Renal cortex interstitium (tissue), 11 donors: ENCODE measurements at regions not wholly inside any gene's neighbourhood (a gene's known extent, or its start where the extent isn't known, plus 50 kb on each side); places are given as distances from the start of the nearest gene placed in this dataset.

Experiments
- DNase-seq, 11 donors: peaks; one replicate each; pipeline ENCODE4 v3.0.0-alpha.2; 2013; ENCODE audit warnings: low read depth in 9 of 11, low spot score in 4 of 11; ENCODE audit errors: extremely low read depth in 1 of 11

DNA sequence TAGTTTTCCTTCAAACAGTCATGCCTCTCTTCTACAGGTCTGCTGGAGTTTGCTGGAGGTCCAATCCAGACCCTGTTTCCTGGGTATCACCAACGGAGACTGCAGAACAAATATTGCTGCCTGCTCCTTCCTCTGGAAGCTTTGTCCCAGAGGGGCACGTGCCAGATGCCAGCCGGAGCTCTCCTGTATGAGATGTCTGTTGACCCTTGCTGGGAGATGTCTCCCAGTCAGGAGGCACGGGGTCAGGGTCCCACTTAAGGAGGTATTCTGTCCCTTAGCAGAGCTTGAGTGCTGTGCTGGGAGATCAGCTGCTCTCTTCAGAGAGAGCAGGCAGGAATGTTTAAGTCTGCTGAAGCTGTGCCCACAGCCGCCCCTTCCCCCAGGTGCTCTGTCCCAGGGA, 666.9 kb downstream of the FRK start:
- DNase-seq = no peak

DNA sequence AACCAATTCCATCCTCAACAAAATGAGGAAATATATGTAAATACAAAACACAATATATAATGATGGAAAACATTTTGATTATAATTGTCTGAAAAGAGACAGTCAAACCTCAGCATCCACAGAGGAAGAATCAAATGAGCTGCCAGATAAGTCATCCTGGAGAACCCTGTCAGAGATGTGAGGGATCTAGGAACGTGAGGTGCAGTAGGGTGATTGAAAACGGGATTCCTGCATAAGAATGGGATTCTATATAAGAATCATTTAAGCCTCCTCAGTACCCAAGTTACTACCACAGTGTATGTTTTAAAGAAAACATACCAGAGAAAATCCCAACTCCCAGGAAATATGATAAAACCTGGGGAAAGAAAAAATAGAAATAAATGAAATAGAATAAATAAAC, 690.5 kb downstream of the FRK start:
- DNase-seq = no peak

DNA sequence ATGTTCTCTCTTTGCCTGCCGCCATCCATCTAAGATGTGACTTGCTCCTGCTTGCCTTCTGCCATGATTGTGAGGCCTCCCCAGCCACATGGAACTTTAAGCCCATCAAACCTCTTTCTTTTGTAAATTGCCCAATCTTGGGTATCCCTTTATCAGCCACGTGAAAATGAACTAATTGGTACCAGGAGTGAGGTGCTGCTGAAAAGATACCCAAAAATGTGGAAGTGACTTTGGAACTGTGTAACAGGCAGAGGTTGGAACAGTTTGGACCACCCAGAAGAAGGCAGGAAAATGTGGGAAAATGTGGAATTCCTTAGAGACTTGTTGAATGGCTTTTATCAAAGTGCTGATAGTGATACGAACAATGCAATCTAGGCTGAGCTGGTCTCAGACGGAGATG, 694.9 kb downstream of the FRK start:
- DNase-seq = no peak

- DNase-seq = no peak
These were observed 697.3 kb downstream of the FRK start for GRCh38 chr6:115363379-115363778.

DNA sequence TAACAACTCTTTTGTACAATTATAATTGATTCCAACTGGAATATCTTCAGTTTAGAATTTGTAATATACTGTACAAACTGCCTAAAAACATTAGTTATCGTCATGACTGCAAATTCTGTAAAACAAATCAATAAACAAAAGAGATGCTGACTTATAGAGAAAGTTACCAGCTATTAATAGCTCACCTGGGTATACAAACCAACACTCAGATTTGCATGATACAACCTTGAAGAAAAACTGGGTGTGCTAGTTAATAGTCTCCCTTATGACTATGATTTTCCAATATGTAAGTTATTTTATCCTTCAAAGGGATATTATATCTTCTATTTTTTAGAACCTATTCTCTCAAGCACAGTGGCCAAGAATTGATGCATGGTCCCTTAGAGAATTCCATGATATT, 698.5 kb downstream of the FRK start:
- DNase-seq = no peak

- DNase-seq = no peak
These were observed 699.9 kb downstream of the FRK start for GRCh38 chr6:115360602-115361325.

DNA sequence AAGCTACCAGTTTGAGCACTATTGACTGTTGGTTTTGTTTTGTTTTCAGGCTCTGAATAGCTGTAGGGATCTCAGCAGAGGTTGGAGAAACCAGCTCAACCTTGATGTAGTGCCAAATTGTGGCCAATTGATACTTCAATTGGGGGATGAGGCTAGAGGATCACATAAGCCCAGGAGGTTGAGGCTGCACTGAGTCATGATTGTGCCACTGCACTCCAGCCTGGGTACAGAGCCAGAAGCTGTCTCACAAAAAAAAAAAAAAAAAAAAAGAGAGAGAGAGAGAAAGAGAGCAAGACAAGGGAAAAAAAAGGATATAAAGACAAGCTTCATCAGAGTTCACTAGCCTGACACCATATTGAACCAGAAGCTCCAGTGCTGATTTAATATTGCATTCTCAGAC, 702.1 kb downstream of the FRK start:
- DNase-seq = no peak

DNA sequence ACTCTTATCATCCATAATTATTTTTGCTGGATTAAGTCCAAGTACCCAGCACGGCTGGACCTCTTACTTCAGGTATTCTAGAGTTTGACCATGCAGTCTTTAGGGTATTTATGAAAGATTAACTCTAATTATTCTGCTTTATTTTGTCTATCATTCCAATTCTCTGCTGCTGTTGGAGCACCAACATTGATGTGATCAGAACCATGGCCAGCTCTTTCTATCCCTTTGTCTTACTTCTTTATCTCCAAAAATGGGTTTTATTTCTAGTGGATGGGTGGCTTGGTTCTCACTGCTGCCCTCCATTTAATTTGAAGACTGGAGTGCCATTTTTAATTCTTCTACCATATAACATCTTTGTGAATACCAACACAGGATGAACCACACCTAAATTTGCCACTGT, 704.3 kb downstream of the FRK start:
- DNase-seq = no peak

DNA sequence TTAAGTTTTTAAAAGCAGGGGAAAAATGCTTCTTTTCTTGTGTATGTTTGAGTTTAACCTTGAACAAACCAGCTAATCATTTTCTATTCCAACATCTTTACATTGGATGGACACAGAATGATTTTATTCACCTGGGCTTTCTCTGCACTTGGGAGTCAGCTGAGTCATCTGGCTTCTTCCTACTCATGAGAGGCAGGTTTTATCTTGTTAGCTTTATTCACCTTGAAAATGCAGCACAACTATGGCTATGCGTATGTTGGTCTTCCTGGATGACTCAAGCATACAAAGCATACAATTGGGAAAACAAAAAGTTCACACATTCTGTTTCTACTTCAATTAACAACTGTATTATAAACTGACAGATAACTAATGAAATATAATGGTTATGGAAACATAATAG, 737.7 kb downstream of the FRK start:
- no peak for DNase-seq

DNA sequence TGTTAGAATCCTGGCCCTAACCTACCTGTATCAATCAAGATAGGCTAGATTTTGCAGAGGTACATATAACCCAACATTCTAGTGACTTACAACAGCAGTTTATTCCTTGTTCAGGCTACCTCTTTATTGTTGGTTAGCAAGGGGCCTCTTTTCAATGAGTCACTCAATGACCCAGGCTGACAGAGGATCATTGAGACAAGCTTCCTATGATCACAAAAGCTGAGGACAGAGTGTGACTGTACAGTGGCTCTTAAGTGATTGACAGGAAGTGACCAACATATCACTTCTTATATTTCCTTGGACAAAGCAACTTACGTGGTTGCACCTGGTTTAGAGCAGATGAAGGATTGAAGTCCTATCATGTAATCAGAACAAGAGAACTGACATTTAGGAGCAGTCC, 740.9 kb downstream of the FRK start:
- no peak for DNase-seq

DNA sequence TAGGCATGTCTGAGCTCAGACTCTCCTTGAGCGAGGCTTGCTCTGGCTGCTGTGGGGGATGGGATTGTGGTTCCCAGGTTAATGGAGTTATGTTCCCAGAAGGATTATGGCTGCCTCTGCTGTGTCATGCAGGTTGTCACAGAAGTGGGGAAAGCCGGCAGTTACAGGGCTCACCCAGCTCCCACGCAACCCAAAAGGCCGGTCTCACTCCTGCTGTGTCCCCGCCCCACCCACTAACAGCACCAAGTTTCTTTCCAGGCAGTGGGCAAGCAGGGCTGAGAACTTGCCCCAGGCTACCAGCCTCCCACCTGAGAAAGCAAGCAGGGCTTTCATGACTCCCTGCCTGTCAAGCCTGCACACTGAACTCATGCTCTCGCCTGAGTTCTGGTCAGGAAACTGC, 750.5 kb downstream of the FRK start:
- DNase-seq = no peak

DNA sequence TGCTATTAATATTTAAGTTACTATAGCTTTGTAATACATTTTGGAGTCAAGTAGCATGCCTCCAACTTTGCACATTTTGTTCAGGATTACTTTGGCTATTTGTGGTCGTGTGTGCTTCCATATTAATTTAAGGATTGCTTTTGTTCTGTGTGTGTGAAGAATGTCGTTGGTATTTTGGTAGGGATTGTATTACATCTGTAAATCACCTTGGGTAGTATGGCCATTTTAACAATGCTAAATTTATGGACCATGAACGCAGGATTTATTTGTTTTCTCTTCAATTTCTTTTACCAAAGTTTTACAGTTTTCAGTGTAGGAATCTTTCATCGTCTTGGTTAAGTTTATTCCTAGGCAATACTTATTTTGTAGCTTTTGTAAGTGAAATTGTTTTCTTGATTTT, 758.0 kb downstream of the FRK start:
- peak in 2 of 11 donors; percentile 2 for DNase-seq

DNA sequence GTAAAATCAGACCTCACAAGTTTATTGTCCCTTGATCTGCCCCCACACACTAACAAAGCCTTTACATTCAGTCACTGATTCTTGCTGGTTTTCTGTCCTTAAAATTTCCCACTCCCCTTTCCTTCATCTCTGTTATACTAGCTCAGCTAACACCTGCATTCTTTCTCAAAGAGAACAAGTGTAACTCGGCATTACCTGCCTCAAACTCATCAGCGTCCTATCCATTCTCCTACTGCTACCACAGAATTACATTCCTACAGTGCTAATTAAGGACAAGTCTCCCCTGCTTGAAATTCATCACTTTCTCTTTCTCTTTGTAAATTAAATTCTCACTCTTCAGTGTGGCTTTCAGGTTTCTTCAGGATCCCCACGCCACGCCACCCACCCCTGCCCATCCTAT, 773.2 kb downstream of the FRK start:
- no peak for DNase-seq

GRCh38 chr6:115276881-115277565, 783.7 kb downstream of the FRK start:
- DNase-seq = no peak

GRCh38 chr6:115272311-115272710, 788.4 kb downstream of the FRK start:
- DNase-seq = no peak

DNA sequence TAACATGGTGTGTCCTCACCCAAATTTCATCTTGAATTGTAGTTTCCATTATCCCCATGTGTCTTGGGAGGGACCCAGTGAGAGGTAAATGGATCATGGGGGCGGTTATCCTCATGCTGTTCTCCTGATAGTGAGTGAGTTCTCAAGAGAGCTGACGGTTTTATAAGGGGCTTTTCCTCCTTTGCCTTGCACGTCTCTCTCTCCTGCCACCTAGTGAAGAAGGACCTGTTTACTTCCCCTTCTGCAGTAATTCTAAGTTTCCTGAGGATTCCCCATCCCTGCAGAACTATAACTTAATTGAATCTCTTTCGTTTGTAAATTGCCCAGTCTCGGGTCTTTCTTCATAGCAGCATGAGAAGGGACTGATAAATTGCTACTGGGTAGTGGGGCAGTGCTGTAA, 789.3 kb downstream of the FRK start:
- DNase-seq = no peak

- DNase-seq = no peak
These were observed 789.7 kb downstream of the FRK start for GRCh38 chr6:115270953-115271352.

- DNase-seq = no peak
These were observed 819.3 kb downstream of the FRK start for GRCh38 chr6:115241373-115241772.

GRCh38 chr6:115221198-115221597, 839.5 kb downstream of the FRK start:
- DNase-seq = no peak

GRCh38 chr6:115220551-115221159, 840.0 kb downstream of the FRK start:
- no peak for DNase-seq

- no peak for DNase-seq
These were observed 841.0 kb downstream of the FRK start for GRCh38 chr6:115219645-115220044.
